Activated T-cell treated with anti-CD3 and anti-CD28 coated beads, Interleukin-2, amount 50 U/mL, for 24 hours (primary cell): ENCODE measurements at regions not wholly inside any gene's neighbourhood (a gene's known extent, or its start where the extent isn't known, plus 50 kb on each side); places are given as distances from the start of the nearest gene placed in this dataset.

Source experiments
- DNase-seq: peaks from one replicate; pipeline ENCODE4 v3.0.0-alpha.2; 2020
- H3K27ac Mint-ChIP-seq: 2 replicates; pipeline ENCODE4 v1.8.0; 2020; ENCODE audit warnings: mild to moderate bottlenecking, mixed read lengths
- H3K27me3 Mint-ChIP-seq: 2 replicates; pipeline ENCODE4 v1.8.0; 2020; ENCODE audit warnings: mixed read lengths
- H3K36me3 Mint-ChIP-seq: 2 replicates; pipeline ENCODE4 v1.8.0; 2020; ENCODE audit warnings: low read depth, mixed read lengths
- H3K4me1 Mint-ChIP-seq: 2 replicates; pipeline ENCODE4 v1.8.0; 2020; ENCODE audit warnings: low read depth, mixed read lengths
- H3K4me3 Mint-ChIP-seq: 2 replicates; pipeline ENCODE4 v1.8.0; 2020; ENCODE audit warnings: mild to moderate bottlenecking, moderate library complexity, mixed read lengths
- H3K9me3 Mint-ChIP-seq: 2 replicates; pipeline ENCODE4 v1.8.0; 2020; ENCODE audit warnings: mixed read lengths

DNA sequence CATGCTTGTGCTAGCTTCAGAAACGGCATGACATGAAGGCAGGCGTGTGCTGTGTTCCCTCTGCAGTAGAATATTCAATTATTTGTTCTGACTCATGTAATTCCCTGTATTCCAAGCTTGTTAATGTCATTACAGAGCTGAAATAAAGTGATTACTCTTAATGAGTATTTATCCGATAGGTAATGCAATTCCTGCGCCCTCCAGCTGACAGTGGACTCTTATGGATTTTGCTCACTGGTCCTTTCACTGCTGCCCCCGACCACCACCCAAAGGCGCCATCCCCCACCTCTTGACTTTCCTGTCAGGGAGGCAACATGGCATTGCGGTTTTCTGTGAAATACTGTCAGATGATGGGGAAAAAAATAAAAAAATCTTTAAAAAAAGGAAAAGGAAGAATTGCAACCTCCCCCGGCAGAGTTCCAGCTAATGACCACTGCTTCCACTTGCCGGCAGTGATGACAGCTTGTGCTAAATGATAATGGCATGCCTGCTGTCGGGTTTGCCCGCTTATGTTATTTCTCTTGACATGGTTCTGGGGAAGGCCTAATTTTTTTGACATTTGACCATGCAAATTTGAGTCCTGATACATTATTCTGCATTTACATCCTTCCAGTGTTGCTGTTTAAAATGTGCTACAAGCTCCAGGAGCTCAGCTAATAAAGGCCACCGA lies 335.3 kb upstream of the ADAMTS16 start:
- DNase-seq, result no peak
- H3K27me3 Mint-ChIP-seq, result no peaks in the 10 kb centered on the region
- no peak overlapping the region for H3K4me3 Mint-ChIP-seq
- no peak overlapping the region for H3K27ac Mint-ChIP-seq
- peaks cover 13% of the 10 kb centered on the region for H3K9me3 Mint-ChIP-seq
- no peaks in the 10 kb centered on the region for H3K4me1 Mint-ChIP-seq
- H3K36me3 Mint-ChIP-seq, result no peaks in the 10 kb centered on the region

DNA sequence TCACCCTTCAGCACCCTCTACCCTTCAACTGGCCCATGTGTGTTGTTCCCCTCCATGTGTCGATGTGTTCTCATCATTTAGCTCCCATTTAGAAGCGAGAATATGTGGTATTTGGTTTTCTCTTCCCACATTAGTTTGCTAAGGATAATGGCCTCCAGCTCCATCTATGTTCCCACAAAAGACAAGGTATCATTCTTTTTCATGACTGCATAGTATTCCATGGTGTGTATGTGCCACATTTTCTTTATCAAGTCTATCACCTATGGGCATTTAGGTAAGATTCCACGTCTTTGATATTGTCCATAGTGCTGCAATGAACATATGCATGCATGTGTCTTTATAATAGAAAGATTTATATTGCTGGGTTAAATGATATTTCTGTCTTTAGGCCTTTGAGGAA lies 325.1 kb upstream of the ADAMTS16 start:
- H3K36me3 Mint-ChIP-seq, result no peaks in the 10 kb centered on the region
- H3K9me3 Mint-ChIP-seq, result peaks cover 15% of the 10 kb centered on the region
- no peak overlapping the region for H3K4me3 Mint-ChIP-seq
- no peak overlapping the region for H3K27ac Mint-ChIP-seq
- DNase-seq, result no peak
- no peaks in the 10 kb centered on the region for H3K27me3 Mint-ChIP-seq
- no peaks in the 10 kb centered on the region for H3K4me1 Mint-ChIP-seq

DNA sequence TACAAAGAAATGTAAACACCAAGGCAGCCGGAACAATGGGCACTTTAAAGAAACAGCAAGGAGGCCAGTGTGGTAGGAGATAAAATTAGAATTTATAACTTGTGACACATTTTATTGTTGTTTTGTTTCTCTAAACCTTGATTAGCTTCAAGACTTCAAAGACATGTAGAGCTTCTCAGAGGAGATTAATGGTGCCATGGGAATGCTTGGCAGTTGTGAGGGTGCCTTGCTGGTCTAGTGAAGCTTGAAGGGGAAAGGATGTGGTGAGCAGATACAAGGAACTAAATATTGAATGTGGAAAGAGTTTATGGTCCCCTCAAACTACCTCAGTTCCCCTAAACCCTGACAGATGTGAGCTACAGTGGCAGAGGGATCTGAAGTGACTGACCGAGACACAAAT lies 322.4 kb upstream of the ADAMTS16 start:
- H3K36me3 Mint-ChIP-seq, result no peaks in the 10 kb centered on the region
- peaks cover 12% of the 10 kb centered on the region for H3K9me3 Mint-ChIP-seq
- no peaks in the 10 kb centered on the region for H3K4me1 Mint-ChIP-seq
- no peak overlapping the region for H3K27ac Mint-ChIP-seq
- no peak for DNase-seq
- H3K27me3 Mint-ChIP-seq, result no peaks in the 10 kb centered on the region
- no peak overlapping the region for H3K4me3 Mint-ChIP-seq

GRCh38 chr5:4831325-4831724 lies 308.8 kb upstream of the ADAMTS16 start:
- Mint-ChIP-seq H3K9me3 (peaks cover 4% of the 10 kb centered on the region), H3K27ac (no peak overlapping the region), H3K4me1 (no peaks in the 10 kb centered on the region), H3K27me3 (no peaks in the 10 kb centered on the region), H3K4me3 (no peak overlapping the region), H3K36me3 (no peaks in the 10 kb centered on the region)
- DNase-seq, result no peak

- Mint-ChIP-seq H3K27me3 (no peaks in the 10 kb centered on the region), H3K4me1 (no peaks in the 10 kb centered on the region), H3K27ac (no peak overlapping the region), H3K36me3 (no peaks in the 10 kb centered on the region), H3K4me3 (no peak overlapping the region), H3K9me3 (peaks cover 4% of the 10 kb centered on the region)
- DNase-seq, result no peak
Measured at GRCh38 chr5:4832471-4832870, 307.7 kb upstream of the ADAMTS16 start.

- no peak overlapping the region for H3K4me3 Mint-ChIP-seq
- H3K27me3 Mint-ChIP-seq, result no peaks in the 10 kb centered on the region
- H3K27ac Mint-ChIP-seq, result no peak overlapping the region
- H3K9me3 Mint-ChIP-seq, result peaks cover 4% of the 10 kb centered on the region
- no peak for DNase-seq
- H3K4me1 Mint-ChIP-seq, result no peaks in the 10 kb centered on the region
- no peaks in the 10 kb centered on the region for H3K36me3 Mint-ChIP-seq
Measured at GRCh38 chr5:4833104-4833738, 306.9 kb upstream of the ADAMTS16 start.

GRCh38 chr5:4837489-4838058 lies 302.6 kb upstream of the ADAMTS16 start:
- H3K9me3 Mint-ChIP-seq, result peaks cover 2% of the 10 kb centered on the region

DNA sequence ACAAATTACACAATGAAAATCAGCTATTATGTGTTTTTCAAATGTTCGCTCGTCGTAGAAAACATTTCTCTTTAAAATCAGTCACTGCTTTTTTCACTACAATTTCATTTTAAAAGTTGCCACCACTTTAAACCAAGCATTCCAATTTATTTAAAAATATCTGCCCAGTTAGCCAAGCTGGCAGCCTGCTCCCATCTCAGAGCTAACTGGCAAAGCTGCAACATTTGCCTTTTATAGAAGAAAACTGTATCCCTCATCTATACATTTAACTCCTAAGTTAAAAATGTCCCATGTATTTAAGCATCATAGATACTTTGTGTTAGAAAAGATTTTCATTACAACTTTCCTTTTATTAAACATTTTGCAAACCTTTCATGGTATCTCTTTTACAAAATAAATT lies 294.9 kb upstream of the ADAMTS16 start:
- Mint-ChIP-seq H3K4me3 (no peak overlapping the region), H3K27me3 (no peaks in the 10 kb centered on the region), H3K9me3 (peaks cover 18% of the 10 kb centered on the region), H3K4me1 (no peaks in the 10 kb centered on the region), H3K36me3 (no peaks in the 10 kb centered on the region), H3K27ac (no peak overlapping the region)
- no peak for DNase-seq

More at GRCh38 chr5:4837489-4838058, 302.6 kb upstream of the ADAMTS16 start:
- Mint-ChIP-seq H3K4me3 (no peak overlapping the region), H3K36me3 (no peaks in the 10 kb centered on the region), H3K4me1 (no peaks in the 10 kb centered on the region), H3K27me3 (no peaks in the 10 kb centered on the region), H3K27ac (no peak overlapping the region)
- no peak for DNase-seq

GRCh38 chr5:4847766-4848165 lies 292.4 kb upstream of the ADAMTS16 start:
- H3K4me1 Mint-ChIP-seq, result no peaks in the 10 kb centered on the region
- H3K36me3 Mint-ChIP-seq, result no peaks in the 10 kb centered on the region
- DNase-seq, result no peak
- no peak overlapping the region for H3K4me3 Mint-ChIP-seq
- no peaks in the 10 kb centered on the region for H3K27me3 Mint-ChIP-seq
- no peak overlapping the region for H3K27ac Mint-ChIP-seq
- peaks cover 19% of the 10 kb centered on the region for H3K9me3 Mint-ChIP-seq

- Mint-ChIP-seq H3K4me3 (no peak overlapping the region), H3K27ac (no peak overlapping the region), H3K4me1 (no peaks in the 10 kb centered on the region), H3K36me3 (no peaks in the 10 kb centered on the region), H3K9me3 (peaks cover 4% of the 10 kb centered on the region), H3K27me3 (no peaks in the 10 kb centered on the region)
- no peak for DNase-seq
Measured at GRCh38 chr5:4855036-4855435, 285.1 kb upstream of the ADAMTS16 start.

GRCh38 chr5:4855880-4856279 lies 284.2 kb upstream of the ADAMTS16 start:
- DNase-seq, result no peak
- no peaks in the 10 kb centered on the region for H3K36me3 Mint-ChIP-seq
- H3K27ac Mint-ChIP-seq, result no peak overlapping the region
- H3K4me3 Mint-ChIP-seq, result no peak overlapping the region
- H3K9me3 Mint-ChIP-seq, result peaks cover 2% of the 10 kb centered on the region
- no peaks in the 10 kb centered on the region for H3K27me3 Mint-ChIP-seq
- no peaks in the 10 kb centered on the region for H3K4me1 Mint-ChIP-seq

DNA sequence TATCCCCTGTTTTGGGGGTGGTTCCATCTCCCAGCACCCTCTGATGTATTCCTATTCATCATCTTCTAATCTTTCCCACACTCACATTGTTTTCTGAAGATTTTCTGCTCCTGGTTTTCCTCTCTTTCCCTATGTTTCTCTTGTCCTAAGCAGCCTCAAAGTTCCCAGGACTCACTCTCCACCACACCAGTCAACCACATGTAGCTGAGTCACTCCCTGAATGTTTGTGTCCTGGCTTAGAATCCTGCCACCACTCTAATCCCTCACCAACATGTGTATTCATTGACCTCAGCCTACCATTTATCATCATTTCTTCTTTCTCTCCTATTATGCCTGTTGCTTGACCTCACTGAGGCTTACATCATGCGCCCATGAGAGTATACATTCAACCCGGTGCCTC lies 282.4 kb upstream of the ADAMTS16 start:
- Mint-ChIP-seq H3K27me3 (no peaks in the 10 kb centered on the region), H3K4me1 (no peaks in the 10 kb centered on the region), H3K36me3 (no peaks in the 10 kb centered on the region), H3K27ac (no peak overlapping the region), H3K4me3 (no peak overlapping the region), H3K9me3 (no peaks in the 10 kb centered on the region)
- DNase-seq, result no peak

GRCh38 chr5:4859500-4860235 lies 280.5 kb upstream of the ADAMTS16 start:
- DNase-seq, result no peak
- Mint-ChIP-seq H3K27me3 (no peaks in the 10 kb centered on the region), H3K9me3 (no peaks in the 10 kb centered on the region), H3K4me1 (no peaks in the 10 kb centered on the region), H3K36me3 (no peaks in the 10 kb centered on the region), H3K27ac (no peak overlapping the region), H3K4me3 (no peak overlapping the region)

DNA sequence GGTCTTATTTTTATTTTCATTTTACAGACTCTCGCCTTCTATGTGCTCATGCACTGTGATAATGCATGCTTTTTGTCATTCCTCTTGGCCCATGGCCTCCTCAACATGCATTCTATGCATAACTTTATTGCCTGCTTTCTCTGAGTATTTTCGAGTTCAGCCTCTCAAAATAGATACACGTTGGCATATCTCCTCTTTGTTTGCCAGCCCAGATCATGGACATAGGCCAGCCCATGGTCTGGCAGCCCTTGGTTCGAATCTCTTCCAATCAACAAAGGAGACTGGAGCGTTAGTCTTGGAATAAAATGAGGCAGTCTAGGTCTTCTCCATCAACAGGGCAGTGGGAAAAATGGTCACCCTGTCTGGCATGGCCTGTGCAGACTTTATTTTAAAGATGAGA lies 279.5 kb upstream of the ADAMTS16 start:
- Mint-ChIP-seq H3K4me3 (no peak overlapping the region), H3K4me1 (no peaks in the 10 kb centered on the region), H3K27me3 (no peaks in the 10 kb centered on the region), H3K9me3 (peaks cover 4% of the 10 kb centered on the region), H3K27ac (no peak overlapping the region), H3K36me3 (no peaks in the 10 kb centered on the region)
- no peak for DNase-seq

DNA sequence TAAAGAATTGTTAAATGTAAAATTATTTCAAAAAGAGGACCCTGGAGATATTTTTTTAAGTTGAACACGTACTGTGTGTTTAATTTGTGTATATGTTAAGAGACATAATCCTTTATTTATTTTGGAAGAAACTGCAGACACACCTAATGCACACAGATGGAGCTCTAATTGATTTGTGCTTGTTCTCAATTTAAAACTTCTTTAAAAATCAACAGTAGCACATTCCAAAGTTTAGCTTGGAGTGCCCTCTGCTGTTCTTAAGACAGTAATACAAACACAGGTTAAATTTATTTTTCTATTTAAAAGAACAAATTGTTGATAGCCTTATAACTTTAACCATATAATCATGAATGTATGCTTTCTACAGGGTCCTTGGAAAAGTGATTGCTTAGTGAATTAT lies 277.6 kb upstream of the ADAMTS16 start:
- Mint-ChIP-seq H3K4me1 (no peaks in the 10 kb centered on the region), H3K27me3 (no peaks in the 10 kb centered on the region), H3K4me3 (no peak overlapping the region), H3K27ac (no peak overlapping the region), H3K9me3 (peaks cover 4% of the 10 kb centered on the region), H3K36me3 (no peaks in the 10 kb centered on the region)
- DNase-seq, result no peak
